GM21786 (cell line): ENCODE measurements at regions not wholly inside any gene's neighbourhood (a gene's known extent, or its start where the extent isn't known, plus 50 kb on each side); places are given as distances from the start of the nearest gene placed in this dataset.

Source experiments
- ATAC-seq: cut with Tn5 transposase; IDR thresholded peaks from one replicate; pipeline ENCODE4 v1.9.1; 2021; ENCODE audit not compliant: unreplicated experiment

- no peak for ATAC-seq
Measured at GRCh38 chr4:56210397-56210796, 176.9 kb downstream of the AASDH start.

GRCh38 chr4:56209767-56210166, 177.5 kb downstream of the AASDH start:
- no peak for ATAC-seq

- no peak for ATAC-seq
Measured at GRCh38 chr4:56208103-56208502, 179.2 kb downstream of the AASDH start.

- ATAC-seq = no peak
Measured at GRCh38 chr4:56206258-56206657, 181.0 kb downstream of the AASDH start.

- ATAC-seq = no peak
Measured at GRCh38 chr4:56200275-56200674, 187.0 kb downstream of the AASDH start.

GRCh38 chr4:56198265-56198664, 189.0 kb downstream of the AASDH start:
- no peak for ATAC-seq

GRCh38 chr4:56197387-56197786, 189.9 kb downstream of the AASDH start:
- ATAC-seq = no peak

GRCh38 chr4:56195025-56195424, 192.3 kb downstream of the AASDH start:
- no peak for ATAC-seq

GRCh38 chr4:56191534-56191933, 195.8 kb downstream of the AASDH start:
- no peak for ATAC-seq

GRCh38 chr4:56187688-56188087, 199.6 kb downstream of the AASDH start:
- ATAC-seq = no peak

- ATAC-seq = no peak
Measured at GRCh38 chr4:56186808-56187523, 200.3 kb downstream of the AASDH start.

- ATAC-seq = no peak
Measured at GRCh38 chr4:56185901-56186300, 201.4 kb downstream of the AASDH start.

- no peak for ATAC-seq
Measured at GRCh38 chr4:56184214-56184613, 203.1 kb downstream of the AASDH start.

GRCh38 chr4:56183344-56183959, 203.8 kb downstream of the AASDH start:
- ATAC-seq = peak; percentile 83

- no peak for ATAC-seq
Measured at GRCh38 chr4:56182356-56182755, 204.9 kb downstream of the AASDH start.

GRCh38 chr4:56181140-56181953, 205.9 kb downstream of the AASDH start:
- no peak for ATAC-seq

GRCh38 chr4:56169061-56169460, 218.2 kb downstream of the AASDH start:
- ATAC-seq = no peak

GRCh38 chr4:56164907-56165306, 216.2 kb downstream of the CEP135 start:
- no peak for ATAC-seq

GRCh38 chr4:56160636-56161035, 211.9 kb downstream of the CEP135 start:
- no peak for ATAC-seq

GRCh38 chr4:56158483-56158882, 209.7 kb downstream of the CEP135 start:
- no peak for ATAC-seq

- ATAC-seq = no peak
Measured at GRCh38 chr4:56156141-56156540, 207.4 kb downstream of the CEP135 start.

- no peak for ATAC-seq
Measured at GRCh38 chr4:56155432-56155831, 206.7 kb downstream of the CEP135 start.
